DMS114 treated with DMSO at 0.1 percent for 48 hours (cell line): ENCODE measurements at regions not wholly inside any gene's neighbourhood (a gene's known extent, or its start where the extent isn't known, plus 50 kb on each side); places are given as distances from the start of the nearest gene placed in this dataset.

Experiments
- DNase-seq: peaks from one replicate; lab custom pipeline; 2025; ENCODE audit not compliant: unreplicated experiment; lab: John Stamatoyannopoulos, UW

DNA sequence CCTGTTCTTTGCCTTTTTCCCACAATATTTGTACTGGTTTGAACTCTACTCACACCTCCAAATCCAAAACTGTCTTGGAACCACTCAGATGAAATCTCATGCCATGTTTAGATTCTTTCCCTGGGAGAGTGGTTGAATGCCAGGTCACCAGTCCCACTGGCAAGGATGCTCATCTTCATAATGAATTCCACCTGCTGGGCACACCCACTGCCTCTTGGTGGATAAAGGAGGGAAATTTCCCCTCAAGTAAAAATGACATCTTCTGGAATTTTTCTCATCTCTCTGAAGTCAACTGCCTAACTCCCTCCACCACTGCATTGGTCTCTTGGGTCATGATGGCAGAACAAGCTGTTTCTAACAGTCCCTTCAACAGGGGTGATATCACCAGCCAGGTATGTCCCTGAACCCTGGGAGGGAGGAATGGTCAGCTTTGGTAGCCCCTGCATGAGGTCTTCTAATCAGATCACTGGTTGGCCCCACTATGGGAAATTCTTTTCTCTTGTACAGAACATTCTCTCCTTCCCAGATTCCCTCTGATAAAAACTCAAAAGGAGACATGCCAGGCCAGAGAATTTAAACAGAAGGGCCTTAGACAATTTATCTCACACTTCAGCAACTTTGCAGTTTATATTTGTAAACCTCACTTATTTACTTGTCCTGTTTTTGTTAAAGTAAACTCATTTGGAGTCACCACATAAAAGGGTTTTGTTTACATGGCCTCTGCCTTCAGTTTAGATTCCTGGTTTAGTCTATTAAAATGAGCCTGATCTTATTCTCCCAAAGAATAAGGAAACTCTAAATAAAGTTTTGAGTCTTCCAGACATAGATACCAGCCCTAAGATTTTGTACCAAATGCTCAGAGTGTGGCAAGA, 143.4 kb downstream of the WNT5A start:
- no peak for DNase-seq

DNA sequence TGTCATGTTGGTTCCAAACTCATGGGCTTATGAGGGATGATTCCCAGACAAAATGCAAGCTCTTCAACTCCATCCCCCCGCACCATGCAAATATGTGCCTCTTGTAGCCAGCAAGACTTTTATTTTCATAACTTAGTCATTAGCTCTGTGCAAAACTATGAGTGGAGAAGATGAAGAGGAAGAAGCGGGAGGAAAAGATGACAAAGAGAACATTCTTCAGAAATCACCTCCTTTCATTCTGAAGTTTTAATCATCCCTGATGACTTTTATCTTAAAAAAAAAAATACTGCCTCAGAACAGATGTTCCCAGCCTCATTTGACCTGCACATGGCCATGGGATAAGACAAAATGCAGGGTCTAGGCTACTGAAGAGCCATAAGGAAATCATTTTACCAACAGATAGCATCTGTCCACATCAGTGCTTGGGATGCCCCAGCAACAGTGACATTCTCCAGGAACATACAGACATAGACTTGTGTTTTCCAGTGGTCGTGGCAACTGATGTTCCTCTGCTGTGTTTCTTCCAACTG, 145.5 kb downstream of the WNT5A start:
- DNase-seq, result no peak

DNA sequence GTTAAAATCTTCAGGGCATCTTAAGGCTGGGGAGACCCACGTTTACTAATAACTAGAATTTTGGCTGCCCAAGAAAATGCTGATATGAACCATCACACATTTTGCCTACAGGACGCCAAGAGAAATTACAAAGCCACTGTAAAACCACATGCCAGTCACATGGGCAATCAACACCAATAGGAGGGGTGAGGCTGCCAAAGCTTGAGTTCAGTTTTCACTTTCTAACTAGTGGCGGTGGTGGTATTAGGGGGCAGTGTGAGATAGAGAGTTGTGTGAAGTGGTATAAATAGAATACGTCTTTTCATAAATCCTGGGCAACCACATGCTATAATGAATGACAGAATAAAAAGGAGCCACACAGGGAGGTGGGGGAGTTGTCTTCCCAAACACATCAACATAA, 147.3 kb downstream of the WNT5A start:
- no peak for DNase-seq

GRCh38 chr3:55339390-55339789, 147.7 kb downstream of the WNT5A start:
- DNase-seq, result no peak

DNA sequence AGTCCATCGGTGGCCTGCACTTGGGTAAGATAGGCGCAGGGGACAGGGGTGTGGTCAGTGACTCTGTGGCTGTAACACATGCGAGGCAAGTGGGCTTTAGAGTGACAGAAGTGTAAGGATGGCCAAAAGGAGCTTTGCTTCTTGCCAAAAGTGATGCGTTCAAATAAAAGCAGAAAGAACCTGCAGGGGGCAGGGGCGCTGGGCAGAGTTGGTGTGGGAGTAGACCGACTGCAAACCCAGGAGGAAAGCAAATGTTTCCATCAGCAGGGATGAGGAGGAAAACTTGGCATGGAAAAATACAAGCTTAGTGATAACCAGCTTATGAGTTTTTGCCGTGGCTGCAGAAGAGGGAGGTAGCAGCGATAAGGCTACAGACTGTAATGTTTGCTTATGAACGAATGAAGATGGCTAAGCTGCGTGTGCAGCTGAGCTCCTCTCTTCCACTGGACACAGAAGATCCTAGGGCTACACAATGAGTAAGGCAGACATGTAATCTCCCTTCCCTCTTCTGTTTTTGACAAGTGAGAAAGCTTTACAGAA, 149.4 kb downstream of the WNT5A start:
- no peak for DNase-seq

DNA sequence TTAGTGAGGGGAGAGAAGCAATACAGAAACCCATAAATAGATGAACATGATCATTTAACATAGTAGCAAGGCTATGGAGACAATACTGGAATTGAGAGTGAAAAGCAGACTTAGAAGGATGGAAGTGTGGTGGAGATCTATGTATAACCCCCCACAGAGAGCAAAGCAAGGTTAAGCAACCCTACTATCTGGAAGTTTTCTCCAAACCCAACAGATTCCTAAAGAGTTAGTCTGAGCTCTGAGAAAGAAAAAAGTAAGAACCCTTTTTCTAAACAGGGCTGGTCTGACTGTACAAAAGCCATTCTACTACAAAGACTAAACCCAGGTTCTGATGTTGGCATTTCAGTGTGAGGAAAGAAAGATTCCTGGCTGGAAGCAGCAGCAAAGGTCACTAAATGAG, 153.2 kb downstream of the WNT5A start:
- no peak for DNase-seq

GRCh38 chr3:55333046-55333445, 154.1 kb downstream of the WNT5A start:
- no peak for DNase-seq

- DNase-seq, result no peak
Measured at GRCh38 chr3:55332176-55332575, 154.9 kb downstream of the WNT5A start.

DNA sequence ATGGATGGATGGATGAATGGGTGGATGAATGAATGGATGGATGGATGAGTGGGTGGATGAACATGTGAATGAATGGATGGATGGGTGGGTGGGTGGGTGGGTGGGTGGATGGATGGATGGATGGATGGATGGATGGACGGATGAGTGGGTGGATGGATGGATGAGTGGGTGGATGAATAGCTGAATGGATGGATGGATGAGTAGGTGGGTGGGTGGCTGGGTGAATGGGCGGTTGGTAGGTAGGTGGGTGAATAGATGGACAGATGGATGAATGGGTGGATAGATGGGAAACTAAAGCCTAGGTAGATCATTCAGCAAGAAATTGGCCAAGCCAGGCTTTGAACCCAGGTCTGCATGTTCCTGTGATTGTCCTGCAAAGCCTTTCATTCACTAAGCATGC, 155.6 kb downstream of the WNT5A start:
- DNase-seq, result no peak

DNA sequence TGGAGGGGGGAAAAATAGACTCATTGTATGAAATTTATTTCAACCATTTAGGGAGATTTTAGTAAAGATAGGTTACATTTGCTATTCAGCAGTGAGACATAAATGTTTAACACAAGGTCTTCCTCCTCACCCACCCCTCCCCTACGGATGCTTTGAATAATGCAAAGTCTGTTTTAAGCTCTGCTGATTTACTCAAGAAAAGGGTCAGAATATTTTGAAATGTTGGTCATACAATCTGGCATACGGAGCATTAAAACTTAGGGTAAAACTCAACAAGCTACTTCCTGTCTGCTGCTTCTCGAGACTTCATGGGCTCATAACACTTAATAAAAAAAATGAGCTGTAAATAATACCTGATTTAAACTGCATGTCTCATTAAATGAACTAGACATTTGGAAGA, 156.3 kb downstream of the WNT5A start:
- no peak for DNase-seq

GRCh38 chr3:55330355-55330754, 156.8 kb downstream of the WNT5A start:
- DNase-seq, result no peak

DNA sequence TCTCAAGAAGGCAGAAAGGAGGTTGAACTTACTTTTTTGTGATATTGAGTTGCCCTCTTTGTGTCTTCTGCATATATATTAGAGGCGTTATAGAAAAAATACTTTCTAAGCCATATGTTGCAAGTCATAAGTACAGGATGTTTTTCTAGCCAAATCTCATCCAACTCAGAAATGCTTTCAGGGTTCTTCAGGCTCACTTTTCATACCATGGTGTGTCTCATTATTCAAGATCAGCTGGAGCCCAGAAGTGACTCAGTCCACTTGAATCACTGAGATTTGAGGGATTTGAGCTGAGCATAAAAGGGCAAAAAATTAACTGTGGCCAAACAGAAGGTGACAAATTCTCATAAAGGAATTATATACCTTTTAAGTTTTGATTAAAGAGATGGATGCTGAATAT, 157.3 kb downstream of the WNT5A start:
- no peak for DNase-seq

DNA sequence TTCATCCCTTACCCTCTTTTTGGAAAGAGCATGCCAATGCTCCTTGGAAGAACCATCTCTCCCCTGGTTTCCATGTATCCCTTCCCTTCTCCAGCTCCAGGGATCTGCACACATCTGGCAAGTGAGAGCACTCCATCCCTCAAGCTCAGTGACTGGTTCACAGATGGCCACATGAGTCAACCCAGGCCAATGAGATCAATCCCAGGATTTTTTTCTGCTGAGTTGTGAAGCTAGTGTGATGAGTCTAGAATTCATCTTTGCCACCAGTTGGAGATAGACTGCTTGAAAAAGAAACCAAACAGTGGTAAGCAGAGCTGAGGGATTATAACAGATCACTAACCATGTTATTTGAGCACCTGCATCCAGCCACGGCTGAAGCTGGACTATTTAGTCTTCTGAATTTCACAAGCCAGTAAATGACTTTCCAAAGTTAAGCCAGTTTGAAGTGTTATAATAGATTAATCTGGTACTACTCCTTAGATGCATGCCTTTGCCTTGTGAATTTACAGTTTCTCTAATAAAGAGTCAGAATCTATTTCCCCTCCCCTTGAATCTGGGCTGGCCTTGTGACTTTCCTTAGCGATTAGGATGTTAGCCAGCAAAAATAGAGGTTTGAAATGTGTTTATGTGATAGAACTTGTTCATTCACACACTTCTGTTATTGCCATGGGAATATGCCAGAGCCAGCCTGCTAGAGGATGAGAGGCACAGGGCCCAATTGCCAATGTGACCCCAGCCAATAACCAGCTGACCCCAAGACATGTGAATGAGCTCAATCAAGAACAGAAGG, 159.8 kb downstream of the WNT5A start:
- no peak for DNase-seq

DNA sequence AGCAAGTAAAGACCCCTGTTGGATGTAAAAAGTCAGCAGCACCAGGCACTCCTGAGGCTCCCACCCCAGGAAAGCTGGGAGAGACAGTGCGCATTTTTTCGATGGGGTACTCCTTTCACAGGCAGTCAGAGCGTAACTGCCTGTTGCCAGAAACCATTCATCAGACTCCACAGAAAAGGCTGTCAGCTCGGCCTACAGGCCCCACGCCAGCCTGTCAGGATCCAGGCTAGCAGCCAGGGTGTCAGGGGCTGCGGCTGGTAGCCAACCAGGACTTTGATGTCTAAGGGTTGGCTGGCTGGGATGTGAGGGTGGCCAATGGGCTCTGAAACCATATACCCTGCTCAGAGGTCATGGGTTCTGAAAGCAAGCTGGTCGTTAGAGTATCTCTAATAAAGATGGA, 164.5 kb downstream of the WNT5A start:
- DNase-seq, result no peak

GRCh38 chr3:55320928-55321327, 166.2 kb downstream of the WNT5A start:
- DNase-seq, result no peak

GRCh38 chr3:55315396-55315795, 171.7 kb downstream of the WNT5A start:
- DNase-seq, result no peak

DNA sequence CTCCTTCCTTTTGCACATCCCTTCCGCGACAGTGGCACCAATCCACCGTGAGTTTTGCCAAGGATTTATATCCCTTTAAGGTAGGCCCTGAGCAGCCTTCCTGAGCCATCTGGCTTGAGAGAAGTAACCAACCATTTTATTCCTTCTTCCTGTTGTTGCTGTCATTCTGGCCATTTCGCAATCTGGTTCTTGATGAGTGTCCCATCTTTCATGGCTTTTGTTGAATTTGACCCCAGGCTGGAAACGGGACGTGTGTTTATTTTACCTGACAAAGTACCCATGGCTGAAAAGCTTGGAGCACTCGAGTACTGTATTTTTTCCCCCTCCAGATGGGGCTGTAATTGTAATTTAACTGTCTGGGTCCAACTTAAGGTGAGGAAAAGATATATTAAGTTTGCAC, 173.4 kb downstream of the WNT5A start:
- DNase-seq, result no peak

GRCh38 chr3:55309336-55309735, 177.8 kb downstream of the WNT5A start:
- DNase-seq, result no peak

GRCh38 chr3:55307622-55308021, 179.5 kb downstream of the WNT5A start:
- DNase-seq, result no peak

GRCh38 chr3:55305696-55306485, 181.2 kb downstream of the WNT5A start:
- DNase-seq, result no peak

GRCh38 chr3:55300701-55301100, 186.4 kb downstream of the WNT5A start:
- DNase-seq, result no peak
